Mesenchymal stem cell (in vitro differentiated cells and primary cell): ENCODE measurements at regions not wholly inside any gene's neighbourhood (a gene's known extent, or its start where the extent isn't known, plus 50 kb on each side); places are given as distances from the start of the nearest gene placed in this dataset.
A peak's percentile ranks its signal among the peaks of the same experiment; 100 is the strongest.
"Not testable (repeated sequence)": the region's sequence is repeated elsewhere in the genome, so short reads cannot be mapped to it uniquely, and the experiment has no call there.

Experiments
- DNase-seq: peaks from one replicate; pipeline ENCODE4 v3.0.0-alpha.2; 2013
- H2AFZ ChIP-seq: one replicate; pipeline ENCODE4 v1.6.1; 2013; ENCODE audit warnings: low read depth, mild to moderate bottlenecking, control low read depth, inconsistent platforms, low read length, moderate library complexity
- H2AK5ac ChIP-seq: 2 replicates; pipeline ENCODE4 v1.6.1; 2013; ENCODE audit warnings: low read length, moderate library complexity, mild to moderate bottlenecking, inconsistent platforms; ENCODE audit not compliant: severe bottlenecking
- H2BK120ac ChIP-seq: one replicate; pipeline ENCODE4 v1.6.1; 2013; ENCODE audit warnings: low read depth, mild to moderate bottlenecking, inconsistent platforms, low read length, moderate library complexity
- H2BK12ac ChIP-seq, 2 experiments: one replicate each; pipeline ENCODE4 v1.6.1; 2013; ENCODE audit warnings: inconsistent platforms in 2 of 2, low read length in 2 of 2, mild to moderate bottlenecking in 2 of 2, moderate library complexity in 2 of 2, control low read depth in 1 of 2
- H2BK15ac ChIP-seq: one replicate; pipeline ENCODE4 v1.6.1; 2013; ENCODE audit warnings: mild to moderate bottlenecking, low read depth, inconsistent platforms; ENCODE audit not compliant: poor library complexity, severe bottlenecking
- H2BK5ac ChIP-seq: 2 replicates; pipeline ENCODE4 v1.6.1; 2013; ENCODE audit warnings: low read depth, mild to moderate bottlenecking, low read length, control low read depth, inconsistent platforms; ENCODE audit not compliant: poor library complexity, severe bottlenecking
- H3K14ac ChIP-seq, 2 experiments: one replicate each; pipeline ENCODE4 v1.6.1; 2013; ENCODE audit warnings: inconsistent platforms in 2 of 2, low read length in 2 of 2, control low read depth in 1 of 2, mild to moderate bottlenecking in 1 of 2, moderate library complexity in 1 of 2
- H3K18ac ChIP-seq, 2 experiments: one replicate each; pipeline ENCODE4 v1.6.1; 2013; ENCODE audit warnings: inconsistent platforms in 2 of 2, low read length in 2 of 2, control low read depth in 1 of 2, low read depth in 1 of 2, mild to moderate bottlenecking in 1 of 2
- H3K23ac ChIP-seq, 2 experiments: one replicate each; pipeline ENCODE4 v1.6.1; 2013; ENCODE audit warnings: inconsistent platforms in 2 of 2, low read length in 2 of 2, mild to moderate bottlenecking in 2 of 2, moderate library complexity in 2 of 2, control low read depth in 1 of 2
- H3K27ac ChIP-seq: 2 replicates; pipeline ENCODE4 v1.5.1; 2013; ENCODE audit warnings: mild to moderate bottlenecking, moderate library complexity, low read length, control low read depth, inconsistent platforms; ENCODE audit not compliant: poor library complexity, severe bottlenecking
- H3K27me3 ChIP-seq, 2 experiments: 2 replicates each; pipeline versions ENCODE4 v1.6.1 to v1.7.0; 2013; ENCODE audit warnings: low read length in 2 of 2, mild to moderate bottlenecking in 2 of 2, moderate library complexity in 2 of 2, control low read depth in 1 of 2, inconsistent platforms in 1 of 2; ENCODE audit not compliant: control insufficient read depth in 1 of 2, insufficient read depth in 1 of 2
- H3K36me3 ChIP-seq, 2 experiments: 2 replicates each; pipeline versions ENCODE4 v1.6.1 to v1.7.0; 2013; ENCODE audit warnings: low read length in 2 of 2, control low read depth in 1 of 2, inconsistent platforms in 1 of 2, low read depth in 1 of 2, mild to moderate bottlenecking in 1 of 2; ENCODE audit not compliant: insufficient read depth in 2 of 2, control insufficient read depth in 1 of 2
- H3K4ac ChIP-seq, 2 experiments: one replicate each; pipeline ENCODE4 v1.6.1; 2013; ENCODE audit warnings: inconsistent platforms in 2 of 2, low read length in 2 of 2, mild to moderate bottlenecking in 2 of 2, moderate library complexity in 2 of 2, control low read depth in 1 of 2, low read depth in 1 of 2
- H3K4me1 ChIP-seq: 2 replicates; pipeline ENCODE4 v1.6.1; 2013; ENCODE audit warnings: low read depth, low read length, control low read depth; ENCODE audit not compliant: control insufficient read depth, insufficient read depth
- H3K4me2 ChIP-seq: 2 replicates; pipeline ENCODE4 v1.6.1; 2013; ENCODE audit warnings: low read length, mild to moderate bottlenecking, inconsistent platforms; ENCODE audit not compliant: poor library complexity, severe bottlenecking
- H3K4me3 ChIP-seq, 2 experiments: 2 replicates each; pipeline versions ENCODE4 v1.5.1 to v1.7.0; 2013; ENCODE audit warnings: low read length in 2 of 2, mild to moderate bottlenecking in 2 of 2, control low read depth in 1 of 2, low read depth in 1 of 2; ENCODE audit not compliant: insufficient read depth in 1 of 2
- H3K79me1 ChIP-seq: replicated peaks from 2 replicates; pipeline ENCODE4 v1.6.1; 2013; ENCODE audit warnings: mild to moderate bottlenecking, control low read depth, low read length, inconsistent platforms; ENCODE audit not compliant: poor library complexity, severe bottlenecking
- H3K9ac ChIP-seq: 2 replicates; pipeline ENCODE4 v1.7.0; 2013; ENCODE audit warnings: mild to moderate bottlenecking, low read length, moderate library complexity
- H3K9me3 ChIP-seq: 2 replicates; pipeline ENCODE4 v1.7.0; 2013; ENCODE audit warnings: mild to moderate bottlenecking, low read length; ENCODE audit not compliant: control insufficient read depth
- H4K8ac ChIP-seq: one replicate; pipeline ENCODE4 v1.6.1; 2013; ENCODE audit warnings: inconsistent platforms, mild to moderate bottlenecking, low read length, moderate library complexity
- H4K91ac ChIP-seq: one replicate; pipeline ENCODE4 v1.6.1; 2013; ENCODE audit warnings: mild to moderate bottlenecking, low read length, inconsistent platforms
- WGBS: methylation state at CpG from one replicate; pipeline ENCODE4 v1.1.7; 2013; ENCODE audit warnings: mixed read lengths; 5-methylcytosine and 5-hydroxymethylcytosine counted together

GRCh38 chr10:81200801-81201200 is 663.1 kb downstream of the SH2D4B start:
- DNase-seq, result no peak

GRCh38 chr10:81207359-81207758 is 667.6 kb upstream of the NRG3 start:
- not testable (repeated sequence) for DNase-seq, H2BK120ac ChIP-seq, H3K23ac ChIP-seq, H3K9ac ChIP-seq, H4K8ac ChIP-seq, H3K9me3 ChIP-seq, H3K14ac ChIP-seq, H2AK5ac ChIP-seq, H3K27ac ChIP-seq, H3K4me1 ChIP-seq, H3K4me2 ChIP-seq, H3K36me3 ChIP-seq, H4K91ac ChIP-seq, H3K4ac ChIP-seq, H3K18ac ChIP-seq, H3K4me3 ChIP-seq, H2BK15ac ChIP-seq, H2BK12ac ChIP-seq, H3K79me1 ChIP-seq, H3K27me3 ChIP-seq, H2BK5ac ChIP-seq, H2AFZ ChIP-seq
- 81% methylated on average over 3 of the region's 5 CpGs for WGBS

More at GRCh38 chr10:81200801-81201200, 663.1 kb downstream of the SH2D4B start:
- no peak overlapping the region for H2BK15ac ChIP-seq
- no peak overlapping the region for H3K23ac ChIP-seq
- no peak overlapping the region for H4K91ac ChIP-seq
- no peak overlapping the region for H3K4me3 ChIP-seq
- H3K4me1 ChIP-seq, result no peaks in the 10 kb centered on the region
- H3K9ac ChIP-seq, result no peak overlapping the region
- H3K4me2 ChIP-seq, result no peak overlapping the region
- no peak overlapping the region for H4K8ac ChIP-seq
- H2BK120ac ChIP-seq, result no peak overlapping the region
- H3K36me3 ChIP-seq, result no peaks in the 10 kb centered on the region
- H3K79me1 ChIP-seq, result no peaks in the 10 kb centered on the region
- no peak overlapping the region for H3K14ac ChIP-seq
- no peak overlapping the region for H2AFZ ChIP-seq
- no peak overlapping the region for H2BK5ac ChIP-seq
- H3K18ac ChIP-seq, result no peak overlapping the region
- no peaks in the 10 kb centered on the region for H3K9me3 ChIP-seq
- H3K4ac ChIP-seq, result no peak overlapping the region
- no peak overlapping the region for H2BK12ac ChIP-seq
- WGBS, result 100% methylated on average over 2 of the region's 2 CpGs
- H2AK5ac ChIP-seq, result no peak overlapping the region
- no peaks in the 10 kb centered on the region for H3K27me3 ChIP-seq
- H3K27ac ChIP-seq, result no peak overlapping the region

GRCh38 chr10:81213370-81213769 is 661.6 kb upstream of the NRG3 start:
- Histone ChIP-seq H3K9ac (no peak overlapping the region), H4K8ac (no peak overlapping the region), H3K27ac (no peak overlapping the region), H3K79me1 (no peaks in the 10 kb centered on the region), H2AK5ac (no peak overlapping the region), H3K9me3 (no peaks in the 10 kb centered on the region), H2AFZ (no peak overlapping the region), H2BK5ac (no peak overlapping the region), H2BK15ac (no peak overlapping the region), H3K14ac (no peak overlapping the region), H3K36me3 (no peaks in the 10 kb centered on the region), H3K27me3 (no peaks in the 10 kb centered on the region), H3K4me2 (no peak overlapping the region), H2BK12ac (no peak overlapping the region), H3K4me3 (no peak overlapping the region), H2BK120ac (no peak overlapping the region), H3K23ac (no peak overlapping the region), H3K4ac (no peak overlapping the region), H4K91ac (no peak overlapping the region), H3K18ac (no peak overlapping the region), H3K4me1 (no peaks in the 10 kb centered on the region)
- 80% methylated on average over 1 of the region's 1 CpG for WGBS
- no peak for DNase-seq

- Histone ChIP-seq H3K79me1 (no peaks in the 10 kb centered on the region), H3K36me3 (no peaks in the 10 kb centered on the region), H3K9me3 (peaks cover 3% of the 10 kb centered on the region), H3K4me2 (no peak overlapping the region), H4K8ac (peak overlapping the region; percentile 80), H3K4me1 (no peaks in the 10 kb centered on the region), H2AK5ac (no peak overlapping the region), H2BK120ac (no peak overlapping the region), H3K27me3 (no peaks in the 10 kb centered on the region), H3K27ac (no peak overlapping the region), H2AFZ (no peak overlapping the region), H2BK12ac (no peak overlapping the region), H3K4ac (no peak overlapping the region), H3K14ac (no peak overlapping the region), H3K4me3 (no peak overlapping the region), H2BK15ac (no peak overlapping the region), H3K23ac (no peak overlapping the region), H4K91ac (peak overlapping the region; percentile 92), H3K9ac (no peak overlapping the region), H2BK5ac (no peak overlapping the region), H3K18ac (no peak overlapping the region)
- DNase-seq, result peak; percentile 32
- WGBS, result 94% methylated on average over 1 of the region's 3 CpGs
These were observed 659.5 kb upstream of the NRG3 start for GRCh38 chr10:81215498-81215897.
